ENCODE measurements at regions not wholly inside any gene's neighbourhood (a gene's known extent, or its start where the extent isn't known, plus 50 kb on each side); places are given as distances from the start of the nearest gene placed in this dataset.

DNA sequence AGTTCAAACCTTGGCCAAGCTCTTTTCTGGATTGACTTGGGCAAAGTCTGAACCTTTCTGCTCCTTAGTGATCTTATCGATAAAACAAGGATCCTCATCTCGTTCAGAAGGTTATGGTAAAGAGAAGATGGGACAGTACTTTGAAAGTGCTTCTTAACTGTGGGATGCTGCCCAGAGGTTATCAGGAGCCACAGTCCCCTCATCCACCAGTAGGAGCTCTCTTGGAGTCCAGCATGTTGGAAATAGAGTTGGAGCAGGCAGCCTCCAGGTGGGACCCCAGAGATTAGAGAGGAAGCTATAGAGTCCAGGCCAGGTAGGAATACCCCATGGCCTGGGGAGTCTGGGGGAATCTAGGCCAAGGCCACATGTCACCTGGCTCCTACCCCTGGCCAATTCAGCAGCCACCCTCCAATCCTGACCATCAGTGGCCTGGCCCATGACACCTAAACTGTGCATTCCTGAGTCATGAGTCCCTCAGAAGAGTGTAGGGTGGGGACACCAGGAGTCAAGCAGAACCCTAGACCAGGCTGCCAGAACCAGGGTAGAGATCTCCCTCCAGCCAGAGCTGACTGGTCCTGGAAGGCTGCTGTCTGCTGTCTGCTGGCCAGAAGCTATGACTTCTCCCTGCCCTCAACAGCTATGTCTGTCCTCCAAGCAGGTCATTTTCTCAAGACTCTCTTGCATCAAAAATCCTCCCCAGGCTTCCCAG lies 144.3 kb downstream of the AIPL1 start:
- TF ChIP-seq, protein P1, sequence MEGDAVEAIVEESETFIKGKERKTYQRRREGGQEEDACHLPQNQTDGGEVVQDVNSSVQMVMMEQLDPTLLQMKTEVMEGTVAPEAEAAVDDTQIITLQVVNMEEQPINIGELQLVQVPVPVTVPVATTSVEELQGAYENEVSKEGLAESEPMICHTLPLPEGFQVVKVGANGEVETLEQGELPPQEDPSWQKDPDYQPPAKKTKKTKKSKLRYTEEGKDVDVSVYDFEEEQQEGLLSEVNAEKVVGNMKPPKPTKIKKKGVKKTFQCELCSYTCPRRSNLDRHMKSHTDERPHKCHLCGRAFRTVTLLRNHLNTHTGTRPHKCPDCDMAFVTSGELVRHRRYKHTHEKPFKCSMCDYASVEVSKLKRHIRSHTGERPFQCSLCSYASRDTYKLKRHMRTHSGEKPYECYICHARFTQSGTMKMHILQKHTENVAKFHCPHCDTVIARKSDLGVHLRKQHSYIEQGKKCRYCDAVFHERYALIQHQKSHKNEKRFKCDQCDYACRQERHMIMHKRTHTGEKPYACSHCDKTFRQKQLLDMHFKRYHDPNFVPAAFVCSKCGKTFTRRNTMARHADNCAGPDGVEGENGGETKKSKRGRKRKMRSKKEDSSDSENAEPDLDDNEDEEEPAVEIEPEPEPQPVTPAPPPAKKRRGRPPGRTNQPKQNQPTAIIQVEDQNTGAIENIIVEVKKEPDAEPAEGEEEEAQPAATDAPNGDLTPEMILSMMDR (conservative IDR thresholded peaks at IDR 0.05; ENCODE audit: low read depth, low read length) = no peak
- DNase-seq (ENCODE audit: low read depth) = no peak
- no peak overlapping the region for H3K4me3 ChIP-seq (ENCODE audit: low read length)

- DNase-seq (ENCODE audit: low read depth) = no peak
- H3K4me3 ChIP-seq (ENCODE audit: low read length) = no peak overlapping the region
- TF ChIP-seq, protein P1 (conservative IDR thresholded peaks at IDR 0.05; ENCODE audit: low read depth, low read length) = peak; percentile 5
Measured at GRCh38 chr17:6286233-6286632, 148.7 kb downstream of the AIPL1 start.

GRCh38 chr17:6285486-6285885 lies 149.4 kb downstream of the AIPL1 start:
- DNase-seq (ENCODE audit: low read depth) = no peak
- no peak overlapping the region for H3K4me3 ChIP-seq (ENCODE audit: low read length)
- TF ChIP-seq, protein P1 (conservative IDR thresholded peaks at IDR 0.05; ENCODE audit: low read depth, low read length) = no peak

DNA sequence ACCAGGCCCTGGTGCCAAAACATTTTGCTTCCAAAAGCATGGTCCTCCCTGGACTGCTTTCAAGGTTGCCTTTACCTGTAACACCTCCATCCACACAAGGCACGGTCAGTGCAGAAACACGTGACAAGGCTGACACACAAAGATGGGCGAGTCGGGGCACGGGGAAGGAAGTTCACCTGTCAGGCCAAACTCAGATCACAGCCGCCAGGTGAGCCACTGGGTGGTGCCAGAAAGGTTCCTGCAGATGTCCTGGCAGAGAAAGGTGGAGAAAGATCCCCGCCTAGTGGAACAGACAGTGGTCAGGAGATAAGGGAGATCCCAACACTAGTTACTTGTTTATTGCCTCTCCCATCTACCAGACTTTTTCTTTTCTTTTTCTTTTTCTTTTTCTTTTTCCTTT lies 155.3 kb downstream of the AIPL1 start:
- no peak for DNase-seq (ENCODE audit: low read depth)
- TF ChIP-seq, protein P1 (conservative IDR thresholded peaks at IDR 0.05; ENCODE audit: low read depth, low read length) = peak; percentile 39

GRCh38 chr17:6278376-6278775 lies 156.5 kb downstream of the AIPL1 start:
- DNase-seq (ENCODE audit: low read depth) = no peak
- TF ChIP-seq, protein P1 (conservative IDR thresholded peaks at IDR 0.05; ENCODE audit: low read depth, low read length) = no peak
- H3K4me3 ChIP-seq (ENCODE audit: low read length) = no peak overlapping the region

More for the DNA sequence above, 155.3 kb downstream of the AIPL1 start:
- no peak overlapping the region for H3K4me3 ChIP-seq (ENCODE audit: low read length)

GRCh38 chr17:6276711-6277110 lies 158.2 kb downstream of the AIPL1 start:
- TF ChIP-seq, protein P1 (conservative IDR thresholded peaks at IDR 0.05; ENCODE audit: low read depth, low read length) = peak; percentile 19
- no peak overlapping the region for H3K4me3 ChIP-seq (ENCODE audit: low read length)
- DNase-seq (ENCODE audit: low read depth) = no peak

DNA sequence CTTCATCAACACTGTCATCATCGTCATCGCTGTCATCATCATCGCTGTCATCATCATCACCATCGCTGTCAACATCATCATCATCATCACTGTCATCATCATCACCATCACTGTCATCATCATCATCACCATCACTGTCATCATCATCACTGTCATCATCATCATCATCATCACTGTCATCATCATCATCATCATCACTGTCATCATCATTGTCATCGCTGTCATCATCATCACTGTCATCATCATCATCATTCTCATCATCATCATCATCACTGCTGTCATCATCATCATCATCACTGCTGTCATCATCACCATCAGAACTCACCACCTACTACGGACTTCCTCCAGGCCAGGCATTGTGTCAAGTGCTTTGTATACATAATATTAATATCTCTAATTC lies 160.6 kb downstream of the AIPL1 start:
- no peak overlapping the region for H3K4me3 ChIP-seq (ENCODE audit: low read length)
- DNase-seq (ENCODE audit: low read depth) = no peak
- TF ChIP-seq, protein P1 (conservative IDR thresholded peaks at IDR 0.05; ENCODE audit: low read depth, low read length) = no peak
